ENCODE measurements at regions not wholly inside any gene's neighbourhood (a gene's known extent, or its start where the extent isn't known, plus 50 kb on each side); places are given as distances from the start of the nearest gene placed in this dataset.

GRCh38 chr9:38215465-38215864 is 146.4 kb upstream of the SHB start:
- Histone ChIP-seq H3K27ac (ENCODE audit: low read depth in 1 of 2, low read length in 2 of 2) (no peak overlapping the region), H3K4me3 (ENCODE audit: low read depth in 1 of 3, low read length in 3 of 3) (no peak overlapping the region), H3K9me3 (ENCODE audit: control insufficient read depth in 4 of 4, low read length in 3 of 4) (no peaks in the 10 kb centered on the region), H3K9ac (ENCODE audit: low read depth in 1 of 2, low read length in 2 of 2) (no peak overlapping the region), H3K27me3 (ENCODE audit: control insufficient read depth in 4 of 4, insufficient read depth in 4 of 4, low read length in 3 of 4) (peaks cover 0 to 2% (median 0%) of the 10 kb centered on the region in 4 donors), H3K4me1 (ENCODE audit: control insufficient read depth in 4 of 4, insufficient read depth in 4 of 4, low read length in 3 of 4) (no peaks in the 10 kb centered on the region), H3K36me3 (ENCODE audit: control insufficient read depth in 4 of 4, insufficient read depth in 3 of 4, low read depth in 1 of 4, low read length in 3 of 4) (no peaks in the 10 kb centered on the region)
- WGBS, result 52% methylated on average over 3 of the region's 3 CpGs
- no peak for DNase-seq (ENCODE audit: low spot score)
- no peak for TF ChIP-seq ZBTB33 (IDR thresholded peaks at IDR 0.05)
- no peak for TF ChIP-seq ATF3 (IDR thresholded peaks at IDR 0.05)
- no peak for TF ChIP-seq REST (IDR thresholded peaks at IDR 0.05)
- no peak for TF ChIP-seq HNF4A (conservative IDR thresholded peaks at IDR 0.05)
- no peak for TF ChIP-seq RAD21 (IDR thresholded peaks at IDR 0.05)
- no peak for TF ChIP-seq GABPA (IDR thresholded peaks at IDR 0.05 in 1 of 2, conservative IDR thresholded peaks at IDR 0.05 in 1 of 2)
- no peak for TF ChIP-seq FOXA1 (IDR thresholded peaks at IDR 0.05)
- no peak for TF ChIP-seq CTCF (IDR thresholded peaks at IDR 0.05; ENCODE audit: low read depth, low read length, missing input control)
- no peak for TF ChIP-seq EGR1 (IDR thresholded peaks at IDR 0.05; ENCODE audit: low read depth in 2 of 2)
- TF ChIP-seq HNF4G (IDR thresholded peaks at IDR 0.05), result no peak
- TF ChIP-seq JUND (IDR thresholded peaks at IDR 0.05), result no peak
- TF ChIP-seq YY1 (IDR thresholded peaks at IDR 0.05), result no peak
- TF ChIP-seq NR2F2 (IDR thresholded peaks at IDR 0.05), result no peak
- no peak for TF ChIP-seq MAX (IDR thresholded peaks at IDR 0.05)
- no peak for TF ChIP-seq RXRA (IDR thresholded peaks at IDR 0.05)
- no peak for TF ChIP-seq FOXA2 (IDR thresholded peaks at IDR 0.05)
- TF ChIP-seq TAF1 (conservative IDR thresholded peaks at IDR 0.05), result no peak

- Histone ChIP-seq H3K27me3 (ENCODE audit: control insufficient read depth in 4 of 4, insufficient read depth in 4 of 4, low read length in 3 of 4) (peaks cover 0 to 2% (median 0%) of the 10 kb centered on the region in 4 donors), H3K4me1 (ENCODE audit: control insufficient read depth in 4 of 4, insufficient read depth in 4 of 4, low read length in 3 of 4) (no peaks in the 10 kb centered on the region), H3K36me3 (ENCODE audit: control insufficient read depth in 4 of 4, insufficient read depth in 3 of 4, low read depth in 1 of 4, low read length in 3 of 4) (no peaks in the 10 kb centered on the region), H3K9ac (ENCODE audit: low read depth in 1 of 2, low read length in 2 of 2) (no peak overlapping the region), H3K4me3 (ENCODE audit: low read depth in 1 of 3, low read length in 3 of 3) (no peak overlapping the region), H3K9me3 (ENCODE audit: control insufficient read depth in 4 of 4, low read length in 3 of 4) (no peaks in the 10 kb centered on the region), H3K27ac (ENCODE audit: low read depth in 1 of 2, low read length in 2 of 2) (no peak overlapping the region)
- TF ChIP-seq FOXA1 (IDR thresholded peaks at IDR 0.05) (no peak), JUND (IDR thresholded peaks at IDR 0.05) (no peak), MAX (IDR thresholded peaks at IDR 0.05) (no peak), YY1 (IDR thresholded peaks at IDR 0.05) (no peak), NR2F2 (IDR thresholded peaks at IDR 0.05) (no peak), TAF1 (conservative IDR thresholded peaks at IDR 0.05) (no peak), ZBTB33 (IDR thresholded peaks at IDR 0.05) (no peak), HNF4A (conservative IDR thresholded peaks at IDR 0.05) (no peak), ATF3 (IDR thresholded peaks at IDR 0.05) (no peak), CTCF (IDR thresholded peaks at IDR 0.05; ENCODE audit: low read depth, low read length, missing input control) (no peak), EGR1 (IDR thresholded peaks at IDR 0.05; ENCODE audit: low read depth in 2 of 2) (no peak)
- DNase-seq (ENCODE audit: low spot score), result peak; percentile 2
- 43% methylated on average over 2 of the region's 2 CpGs for WGBS
Measured at GRCh38 chr9:38214432-38214831, 145.4 kb upstream of the SHB start.

All from liver (tissue), 8 donors.